Activated CD8-positive, alpha-beta memory T cell treated with anti-CD3 and anti-CD28 coated beads for 36 hours (primary cell): ENCODE measurements at regions not wholly inside any gene's neighbourhood (a gene's known extent, or its start where the extent isn't known, plus 50 kb on each side); places are given as distances from the start of the nearest gene placed in this dataset.
"Not testable (repeated sequence)": the region's sequence is repeated elsewhere in the genome, so short reads cannot be mapped to it uniquely, and the experiment has no call there.

ENCODE experiments used
- CTCF ChIA-PET: fragments of 350-600 bp; sonication (Branson Sonifier 250); formaldehyde crosslinking; loops from one replicate; lab custom pipeline; 2021; ENCODE audit warnings: antibody characterized with exemption; lab: Charles Lee
- POLR2A ChIA-PET: fragments of 350-600 bp; sonication (Branson Sonifier 250); formaldehyde crosslinking; loops from one replicate; lab custom pipeline; 2021; ENCODE audit warnings: antibody characterized with exemption; lab: Charles Lee

DNA sequence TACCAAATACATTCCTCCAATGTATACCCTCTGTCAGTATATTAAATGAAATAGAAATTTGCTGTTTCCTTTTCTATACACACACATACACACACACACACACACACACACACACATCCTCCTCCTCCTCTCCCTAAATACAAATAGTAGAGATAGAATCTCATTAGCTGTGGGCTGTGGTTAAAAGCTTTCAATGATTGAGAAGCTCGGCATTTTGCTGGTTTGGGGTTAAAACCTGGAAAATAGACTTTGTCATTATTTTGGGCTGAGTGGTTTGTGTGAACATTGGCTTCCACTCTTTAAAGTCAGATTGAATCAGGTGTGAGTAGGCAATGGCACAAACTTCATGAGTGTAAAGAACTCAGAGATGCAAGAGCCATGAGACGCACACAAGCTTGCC is 596.0 kb downstream of the XPNPEP1 start:
- ChIA-PET POLR2A (no interaction called here), CTCF (no interaction called here)

DNA sequence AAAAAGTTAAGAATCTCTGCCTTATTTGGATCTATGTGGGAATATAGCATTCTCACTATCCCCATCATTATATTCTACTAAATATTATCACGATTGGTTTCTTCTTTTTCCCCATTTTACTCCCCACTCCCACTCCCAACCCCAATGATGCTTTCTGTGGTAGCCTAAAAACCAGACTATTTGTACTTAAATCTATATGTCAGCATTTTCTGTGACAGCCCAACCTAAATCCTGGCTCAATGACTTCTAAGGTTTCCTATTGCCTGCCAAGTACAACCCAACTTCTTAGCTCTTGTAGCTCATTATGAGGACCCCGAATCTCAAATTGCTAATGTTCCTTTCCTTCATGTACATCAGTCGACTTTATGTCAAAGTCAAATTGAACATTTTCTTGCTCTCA is 598.6 kb downstream of the XPNPEP1 start:
- POLR2A ChIA-PET: no interaction called here
- CTCF ChIA-PET: no interaction called here

GRCh38 chr10:109317746-109318366 is 605.5 kb downstream of the XPNPEP1 start:
- CTCF ChIA-PET: no interaction called here
- POLR2A ChIA-PET: no interaction called here

DNA sequence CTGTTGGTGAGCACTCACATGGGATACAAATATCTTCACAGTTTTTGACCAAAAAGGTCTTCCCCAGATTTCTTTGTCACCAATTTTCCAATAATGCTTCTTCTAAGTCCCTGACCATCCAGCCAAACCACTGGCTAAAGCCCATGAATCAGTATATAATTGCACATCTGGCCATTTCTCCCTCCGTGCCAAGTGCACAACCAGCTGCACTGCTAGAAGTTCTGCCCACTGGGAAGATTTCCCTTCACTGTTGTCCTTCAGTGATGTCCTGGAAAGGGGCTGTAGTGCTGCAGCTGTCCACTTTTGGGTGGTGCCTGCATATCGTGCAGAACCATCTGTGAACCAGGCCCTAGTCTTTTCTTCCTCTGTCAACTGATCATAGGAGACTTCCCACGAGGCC is 609.3 kb downstream of the XPNPEP1 start:
- CTCF ChIA-PET, POLR2A ChIA-PET: not testable (repeated sequence)

GRCh38 chr10:109312555-109312954 is 610.8 kb downstream of the XPNPEP1 start:
- CTCF ChIA-PET, POLR2A ChIA-PET: not testable (repeated sequence)

DNA sequence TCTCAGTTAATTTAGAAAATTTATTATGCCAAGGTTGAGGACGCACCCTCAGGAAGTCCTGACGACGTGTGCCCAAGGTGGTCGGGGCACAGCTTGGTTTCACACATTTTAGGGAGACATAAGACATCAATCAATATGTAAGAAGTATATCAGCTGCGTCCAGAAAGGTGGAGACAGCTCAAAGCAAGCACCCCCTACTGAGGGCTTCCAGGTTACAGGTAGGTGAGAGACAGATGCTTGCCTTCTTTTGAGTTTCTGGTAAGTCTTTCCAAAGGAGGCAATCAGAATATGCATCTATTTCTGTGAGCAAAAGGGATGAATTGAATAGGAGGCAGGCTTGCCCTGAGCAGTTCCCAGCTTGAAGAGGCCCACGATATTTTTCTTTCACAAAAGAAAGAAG is 614.3 kb downstream of the XPNPEP1 start:
- CTCF ChIA-PET: no interaction called here
- POLR2A ChIA-PET: no interaction called here

DNA sequence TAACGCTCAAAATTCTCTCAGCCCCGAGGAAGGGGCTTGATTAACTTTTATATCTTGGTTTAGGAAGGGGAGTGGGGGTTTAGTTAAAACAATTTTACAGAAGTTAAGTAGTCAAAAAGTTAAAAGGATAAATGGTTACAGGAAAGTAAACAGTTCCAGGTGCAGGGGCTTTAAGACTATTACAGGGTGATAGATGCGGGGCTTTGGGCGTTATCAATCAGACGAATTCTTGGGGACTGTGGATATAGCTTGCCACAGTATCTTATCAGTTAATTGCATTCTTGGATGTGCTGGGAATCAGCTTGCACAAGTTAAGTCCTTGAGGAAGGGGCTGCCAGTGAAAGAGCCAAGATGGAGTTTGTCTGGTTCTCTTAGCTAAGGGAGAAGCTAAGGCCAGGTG is 616.2 kb downstream of the XPNPEP1 start:
- POLR2A ChIA-PET, CTCF ChIA-PET: not testable (repeated sequence)

DNA sequence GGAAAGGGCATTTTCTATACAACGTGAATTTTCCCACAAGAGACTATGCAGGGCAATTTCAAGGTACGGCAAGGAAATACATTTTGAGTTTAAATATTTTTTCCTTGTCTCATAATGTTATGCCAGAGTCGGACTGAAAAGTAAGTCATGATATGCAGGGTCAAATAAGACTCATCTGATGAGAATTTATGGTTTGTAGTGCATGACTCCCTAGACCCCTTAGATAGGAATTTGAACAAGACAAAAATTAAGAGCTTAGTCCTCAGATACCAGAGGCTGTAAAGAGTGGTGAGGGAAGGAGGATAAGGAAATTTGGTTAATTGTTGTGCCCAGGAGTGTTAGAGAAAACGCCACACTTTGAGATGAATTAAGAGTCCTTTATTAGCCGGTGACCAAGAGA is 616.6 kb downstream of the XPNPEP1 start:
- ChIA-PET POLR2A (no interaction called here), CTCF (no interaction called here)

- ChIA-PET POLR2A (no interaction called here), CTCF (no interaction called here)
Observed at GRCh38 chr10:109287858-109288257, 635.5 kb downstream of the XPNPEP1 start.

DNA sequence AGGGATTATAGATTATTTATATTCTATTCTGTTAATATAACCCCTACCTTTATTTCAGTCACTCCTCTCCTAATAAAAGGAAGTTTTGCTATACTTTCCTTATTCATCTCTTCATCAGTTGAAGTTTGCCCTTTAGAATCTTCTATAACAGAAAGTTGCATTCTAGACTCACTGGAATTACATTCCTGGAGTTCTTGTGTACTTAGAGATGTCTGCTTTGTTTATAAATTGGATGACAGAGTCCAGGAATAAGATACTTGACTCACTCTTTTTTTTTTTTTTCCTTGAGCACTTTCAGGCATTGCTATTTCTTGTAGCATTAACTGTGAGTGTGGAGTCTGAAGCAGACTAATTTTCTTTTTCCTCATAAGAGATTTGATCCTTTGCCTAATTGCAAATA is 640.8 kb downstream of the XPNPEP1 start:
- CTCF ChIA-PET: no interaction called here
- POLR2A ChIA-PET: no interaction called here

DNA sequence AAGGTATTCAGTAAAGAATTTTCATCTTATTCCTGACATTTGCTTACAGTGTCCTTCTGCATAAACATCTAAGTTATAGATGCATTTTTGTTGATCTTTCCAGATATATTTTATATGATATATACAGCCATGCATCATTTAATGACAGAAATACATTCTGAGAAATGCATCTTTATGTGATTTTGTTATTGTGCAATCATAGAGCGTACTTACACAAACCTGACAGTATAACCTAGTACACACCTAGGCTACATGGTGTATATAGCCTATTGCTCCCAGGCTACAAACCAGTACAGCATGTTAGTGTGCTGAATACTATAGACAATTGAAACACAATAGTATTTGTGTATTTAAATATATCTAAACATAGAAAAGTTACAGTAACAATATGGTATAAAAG is 642.0 kb downstream of the XPNPEP1 start:
- ChIA-PET CTCF (no interaction called here), POLR2A (no interaction called here)

- POLR2A ChIA-PET: no interaction called here
- CTCF ChIA-PET: no interaction called here
Observed at GRCh38 chr10:109280837-109281236, 642.5 kb downstream of the XPNPEP1 start.

DNA sequence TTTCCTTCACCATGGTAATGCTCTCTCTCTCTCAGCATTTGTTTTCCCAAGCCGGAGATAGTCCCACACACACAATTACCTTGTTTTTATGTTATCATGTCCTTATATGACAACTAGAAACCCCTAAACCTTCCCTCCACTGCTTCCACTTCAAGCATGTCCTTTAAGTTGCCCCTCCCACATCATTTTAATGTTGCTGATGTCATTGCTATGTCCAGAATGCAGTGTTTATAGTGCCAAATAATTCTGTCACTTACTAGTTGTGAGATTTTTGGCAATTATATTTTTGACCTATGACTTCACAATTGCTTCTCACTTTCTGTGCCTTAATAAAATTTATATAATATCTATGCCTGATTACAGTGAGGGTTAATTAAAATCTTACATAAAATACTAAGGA is 645.9 kb downstream of the XPNPEP1 start:
- ChIA-PET CTCF (no interaction called here), POLR2A (no interaction called here)

- CTCF ChIA-PET: no interaction called here
Observed at GRCh38 chr10:109275960-109276359, 647.4 kb downstream of the XPNPEP1 start.

DNA sequence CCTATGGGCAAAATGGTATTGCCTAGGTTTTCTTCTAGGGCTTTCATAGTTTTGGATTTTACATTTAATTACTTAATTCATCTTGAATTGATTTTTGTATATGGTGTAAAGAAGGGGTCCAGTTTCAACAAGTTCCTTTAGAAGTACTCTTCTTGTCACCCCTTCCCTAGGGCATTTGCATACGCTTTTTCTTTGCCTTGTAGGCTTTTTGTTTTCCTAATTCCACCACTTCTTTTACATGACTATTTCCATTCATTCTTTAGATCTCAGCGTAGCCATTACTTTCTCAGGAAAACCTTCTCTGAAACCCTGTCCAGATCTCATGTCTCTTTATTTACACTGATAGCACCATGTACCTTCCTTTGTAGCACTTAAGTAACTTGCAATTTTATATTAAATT is 648.6 kb downstream of the XPNPEP1 start:
- ChIA-PET POLR2A (no interaction called here), CTCF (no interaction called here)

More at GRCh38 chr10:109275960-109276359, 647.4 kb downstream of the XPNPEP1 start:
- POLR2A ChIA-PET: no interaction called here

DNA sequence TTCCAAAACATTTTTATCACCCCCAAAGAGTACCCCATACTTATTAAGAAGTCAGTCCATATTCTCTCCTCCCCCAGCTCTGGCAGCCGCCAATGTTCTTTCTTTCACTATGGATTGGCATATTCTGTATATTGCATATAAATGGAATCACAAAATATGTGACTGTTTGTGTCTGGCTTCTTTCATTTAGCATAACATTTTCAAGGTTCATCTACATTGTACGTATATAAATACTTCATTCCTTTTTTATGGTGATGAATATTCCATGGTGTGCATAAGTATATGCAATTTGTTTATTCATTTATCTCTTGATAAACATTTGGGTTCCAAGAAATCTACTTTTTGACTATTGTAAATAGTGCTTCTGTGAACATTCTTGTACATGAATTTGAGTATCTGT is 653.1 kb downstream of the XPNPEP1 start:
- CTCF ChIA-PET: no interaction called here

DNA sequence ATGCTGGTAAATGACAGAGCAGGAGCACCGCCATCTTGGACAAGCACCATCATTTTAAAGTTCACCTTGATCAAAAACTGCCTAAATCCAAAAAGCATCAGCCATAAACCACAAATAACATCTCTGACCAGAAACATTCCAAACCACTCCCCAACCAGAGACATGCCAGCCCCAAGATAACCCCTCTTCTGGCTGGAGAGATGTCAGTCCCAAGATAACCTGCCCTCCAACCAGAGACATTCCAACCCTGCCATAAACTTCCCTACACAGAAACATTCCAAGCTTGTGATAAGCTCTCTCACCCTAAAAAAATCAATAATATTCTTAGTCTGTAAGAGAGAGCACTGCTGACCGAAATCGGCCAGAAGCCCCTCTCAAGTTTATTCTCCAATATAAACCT is 659.3 kb downstream of the XPNPEP1 start:
- CTCF ChIA-PET: no interaction called here
- POLR2A ChIA-PET: no interaction called here

More for the DNA sequence above, 653.1 kb downstream of the XPNPEP1 start:
- POLR2A ChIA-PET: no interaction called here

- CTCF ChIA-PET: no interaction called here
- POLR2A ChIA-PET: no interaction called here
Observed at GRCh38 chr10:109261231-109261630, 662.1 kb downstream of the XPNPEP1 start.

GRCh38 chr10:109259293-109259692 is 664.0 kb downstream of the XPNPEP1 start:
- ChIA-PET POLR2A (no interaction called here), CTCF (no interaction called here)

DNA sequence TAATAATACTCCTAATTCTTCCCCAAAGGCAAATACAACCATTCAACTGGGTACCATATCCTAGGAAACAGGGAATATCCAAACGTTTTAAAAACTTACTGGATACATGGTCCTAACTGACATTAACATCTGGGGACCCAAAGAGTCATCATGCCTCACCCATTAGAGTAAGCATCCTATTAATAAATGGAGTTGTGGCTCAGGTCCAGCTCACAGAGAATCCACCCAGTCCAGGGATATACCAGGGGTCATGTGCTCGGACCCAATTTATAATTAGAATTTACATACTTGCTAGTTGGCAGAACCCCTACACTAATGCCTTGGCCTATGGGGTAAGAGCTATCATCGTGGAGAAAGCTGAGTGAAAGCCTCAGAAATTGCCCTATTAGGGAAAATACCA is 670.0 kb downstream of the XPNPEP1 start:
- CTCF ChIA-PET: no interaction called here
- POLR2A ChIA-PET: no interaction called here

DNA sequence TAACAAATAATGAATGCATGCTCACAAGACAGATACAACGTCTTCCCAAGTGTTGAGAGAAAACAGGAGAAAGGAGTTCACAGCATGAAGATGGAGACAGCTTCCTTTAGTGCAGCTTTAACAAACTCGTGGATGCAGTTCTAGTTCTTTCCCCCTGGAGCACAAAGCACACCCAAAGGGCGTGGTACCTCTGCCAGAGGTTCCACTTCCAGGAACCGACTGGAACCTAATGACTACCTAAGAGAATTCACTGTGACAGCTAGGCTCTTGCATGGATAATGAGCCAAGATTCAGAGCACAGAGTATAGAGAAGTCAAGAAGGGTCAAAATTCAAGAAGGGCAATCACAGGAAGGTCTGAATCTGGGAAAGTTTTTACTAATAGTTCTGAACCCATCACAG is 673.2 kb downstream of the XPNPEP1 start:
- CTCF ChIA-PET: no interaction called here
- POLR2A ChIA-PET: no interaction called here

DNA sequence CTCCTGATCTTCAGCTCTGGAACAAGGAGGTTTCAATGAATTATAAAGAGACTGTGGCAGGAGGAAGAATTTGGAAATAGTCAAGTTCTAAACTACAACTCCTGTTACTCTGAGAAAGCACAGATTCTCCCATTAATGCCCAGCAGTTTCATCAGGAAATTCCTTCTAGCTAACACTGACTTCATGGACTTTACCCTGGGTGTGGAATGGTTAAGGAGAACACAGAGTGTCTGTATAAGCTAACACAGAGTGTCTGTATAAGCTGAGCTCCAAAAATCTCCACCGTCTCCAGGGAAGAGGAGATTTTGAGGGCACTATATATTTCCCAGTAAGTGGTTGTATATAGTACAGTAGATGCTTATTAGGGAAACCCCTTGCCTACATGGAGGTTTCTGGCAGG is 675.5 kb downstream of the XPNPEP1 start:
- POLR2A ChIA-PET: no interaction called here
- CTCF ChIA-PET: no interaction called here
